ENCODE measurements at regions not wholly inside any gene's neighbourhood (a gene's known extent, or its start where the extent isn't known, plus 50 kb on each side); places are given as distances from the start of the nearest gene placed in this dataset.

DNA sequence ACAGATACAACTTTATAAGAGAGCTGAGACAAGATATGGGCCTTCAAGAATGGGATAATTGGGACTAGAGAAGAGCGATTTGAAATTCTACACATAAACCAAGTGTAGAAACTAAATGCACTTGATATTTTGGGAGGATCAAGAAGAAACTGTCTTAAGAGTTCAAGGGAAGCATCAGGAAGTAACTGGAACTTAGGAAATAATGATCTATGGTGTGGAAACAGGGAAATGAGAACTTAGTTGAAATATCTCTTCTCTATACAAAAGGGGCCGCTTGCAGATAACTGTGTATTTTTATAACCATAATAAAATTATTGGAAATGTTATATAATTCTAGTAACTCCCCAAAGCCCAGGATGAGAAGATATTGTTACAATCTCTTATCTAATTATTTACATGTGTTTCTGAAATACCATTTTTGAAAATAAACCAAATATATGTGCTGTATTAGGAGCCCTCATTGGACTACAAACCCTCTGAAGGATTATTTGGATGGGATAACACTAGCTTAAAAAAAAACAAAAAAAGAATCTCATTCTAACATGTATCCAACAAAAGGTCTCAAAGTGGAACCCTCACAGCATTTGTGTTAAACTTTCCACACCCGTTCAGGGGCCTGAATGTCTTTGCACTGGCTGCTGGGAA lies 84.7 kb upstream of the FLRT2 start:
- Histone ChIP-seq H3K9me3 (replicated peaks in 1 of 3) (no peaks in the 10 kb centered on the region), H3K4me1 (replicated peaks in 1 of 2) (no peaks in the 10 kb centered on the region), H3K36me3 (replicated peaks in 1 of 2) (no peaks in the 10 kb centered on the region), H3K27me3 (no peaks in the 10 kb centered on the region), H3K27ac (no peak overlapping the region), H3K4me3 (no peak overlapping the region)
- 75 to 89% (median 78%) methylated on average over 3 of the region's 3 CpGs for WGBS, 4 donors
- TF ChIP-seq, protein P1, sequence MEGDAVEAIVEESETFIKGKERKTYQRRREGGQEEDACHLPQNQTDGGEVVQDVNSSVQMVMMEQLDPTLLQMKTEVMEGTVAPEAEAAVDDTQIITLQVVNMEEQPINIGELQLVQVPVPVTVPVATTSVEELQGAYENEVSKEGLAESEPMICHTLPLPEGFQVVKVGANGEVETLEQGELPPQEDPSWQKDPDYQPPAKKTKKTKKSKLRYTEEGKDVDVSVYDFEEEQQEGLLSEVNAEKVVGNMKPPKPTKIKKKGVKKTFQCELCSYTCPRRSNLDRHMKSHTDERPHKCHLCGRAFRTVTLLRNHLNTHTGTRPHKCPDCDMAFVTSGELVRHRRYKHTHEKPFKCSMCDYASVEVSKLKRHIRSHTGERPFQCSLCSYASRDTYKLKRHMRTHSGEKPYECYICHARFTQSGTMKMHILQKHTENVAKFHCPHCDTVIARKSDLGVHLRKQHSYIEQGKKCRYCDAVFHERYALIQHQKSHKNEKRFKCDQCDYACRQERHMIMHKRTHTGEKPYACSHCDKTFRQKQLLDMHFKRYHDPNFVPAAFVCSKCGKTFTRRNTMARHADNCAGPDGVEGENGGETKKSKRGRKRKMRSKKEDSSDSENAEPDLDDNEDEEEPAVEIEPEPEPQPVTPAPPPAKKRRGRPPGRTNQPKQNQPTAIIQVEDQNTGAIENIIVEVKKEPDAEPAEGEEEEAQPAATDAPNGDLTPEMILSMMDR (IDR thresholded peaks at IDR 0.05) = no peak
- no peak for TF ChIP-seq POLR2A (IDR thresholded peaks at IDR 0.05)
- intact Hi-C loops (cut with DNase I) = no loop called here
- no peak for DNase-seq

DNA sequence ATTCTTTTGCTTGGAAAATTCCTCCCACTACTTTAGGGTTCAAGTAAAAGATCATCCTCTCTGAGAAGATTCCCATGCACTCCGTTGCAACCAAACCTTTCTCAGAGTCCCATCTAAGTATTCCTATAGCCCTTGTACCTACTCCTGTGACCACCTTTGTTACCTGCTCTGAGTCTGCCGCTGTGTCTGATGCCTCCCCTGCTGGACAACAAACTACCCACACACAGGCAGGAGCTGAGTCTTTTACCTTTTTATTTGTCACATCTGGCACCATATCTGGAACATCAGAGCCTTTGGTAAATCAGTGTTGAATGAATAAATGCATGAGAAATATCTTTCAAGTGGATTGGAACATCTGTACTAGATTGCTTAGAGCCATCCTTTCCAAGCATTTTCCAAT lies 82.1 kb upstream of the FLRT2 start:
- WGBS, 4 donors = 72 to 96% (median 88%) methylated on average over 2 of the region's 2 CpGs
- Histone ChIP-seq H3K27ac (no peak overlapping the region), H3K4me3 (no peak overlapping the region), H3K27me3 (no peaks in the 10 kb centered on the region), H3K36me3 (replicated peaks in 1 of 2) (no peaks in the 10 kb centered on the region), H3K4me1 (replicated peaks in 1 of 2) (no peaks in the 10 kb centered on the region), H3K9me3 (replicated peaks in 1 of 3) (no peaks in the 10 kb centered on the region)
- TF ChIP-seq, protein P1 (IDR thresholded peaks at IDR 0.05) = no peak
- no peak for TF ChIP-seq POLR2A (IDR thresholded peaks at IDR 0.05)
- intact Hi-C loops (cut with DNase I) = no loop called here
- DNase-seq = no peak

- Histone ChIP-seq H3K4me1 (replicated peaks in 1 of 2) (no peaks in the 10 kb centered on the region), H3K9me3 (replicated peaks in 1 of 3) (no peaks in the 10 kb centered on the region), H3K27ac (no peak overlapping the region), H3K4me3 (no peak overlapping the region), H3K27me3 (no peaks in the 10 kb centered on the region), H3K36me3 (replicated peaks in 1 of 2) (no peaks in the 10 kb centered on the region)
- no peak for TF ChIP-seq POLR2A (IDR thresholded peaks at IDR 0.05)
- TF ChIP-seq, protein P1 (IDR thresholded peaks at IDR 0.05) = no peak
- intact Hi-C loops (cut with DNase I) = no loop called here
- DNase-seq = no peak
Measured at GRCh38 chr14:85451421-85451820, 78.5 kb upstream of the FLRT2 start.

DNA sequence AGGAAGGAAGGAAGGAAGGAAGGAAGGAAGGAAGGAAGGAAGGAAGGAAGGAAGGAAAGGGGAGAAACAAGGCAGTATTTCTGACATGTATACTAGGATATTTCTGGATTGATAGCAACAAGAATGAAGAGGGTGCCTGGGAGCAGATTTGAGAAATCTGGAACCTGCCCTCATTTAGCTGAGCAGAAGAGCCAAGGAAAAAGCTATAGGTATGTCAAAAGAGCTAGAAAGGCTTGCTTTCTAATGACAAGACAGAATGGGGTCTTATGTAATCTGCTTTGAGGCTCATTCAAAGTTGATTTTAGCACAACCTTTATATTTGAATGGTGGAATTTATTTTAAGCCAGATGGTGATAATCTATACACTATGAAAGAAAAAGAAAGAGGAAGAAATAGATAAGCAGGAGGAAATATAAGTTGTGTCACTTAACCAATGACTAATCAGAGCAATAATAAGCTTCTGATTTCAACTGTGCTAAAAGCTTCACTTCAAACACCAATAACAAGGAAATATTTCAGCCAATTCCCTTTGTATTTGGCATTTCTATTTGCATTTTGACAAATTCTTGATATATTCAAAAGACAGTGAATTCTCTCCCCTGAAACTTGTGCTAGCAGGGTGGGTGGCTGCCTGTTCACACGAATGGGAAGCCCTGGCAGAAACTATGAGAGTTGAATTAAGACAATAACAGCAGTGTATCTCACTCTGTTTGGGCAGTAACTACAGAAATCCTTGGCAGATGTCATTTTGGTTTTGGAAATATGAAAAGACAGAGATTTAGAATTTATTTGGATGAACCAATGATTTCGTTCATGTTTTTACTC lies 76.3 kb upstream of the FLRT2 start:
- 58 to 77% (median 71%) methylated on average over 2 of the region's 2 CpGs for WGBS, 4 donors
- Histone ChIP-seq H3K27me3 (no peaks in the 10 kb centered on the region), H3K4me1 (replicated peaks in 1 of 2) (no peaks in the 10 kb centered on the region), H3K27ac (no peak overlapping the region), H3K9me3 (replicated peaks in 1 of 3) (no peaks in the 10 kb centered on the region), H3K36me3 (replicated peaks in 1 of 2) (no peaks in the 10 kb centered on the region), H3K4me3 (no peak overlapping the region)
- intact Hi-C loops (cut with DNase I) = no loop called here
- no peak for TF ChIP-seq POLR2A (IDR thresholded peaks at IDR 0.05)
- TF ChIP-seq, protein P1 (IDR thresholded peaks at IDR 0.05) = no peak
- no peak for DNase-seq
